SU-DHL-6 (cell line): ENCODE measurements at regions not wholly inside any gene's neighbourhood (a gene's known extent, or its start where the extent isn't known, plus 50 kb on each side); places are given as distances from the start of the nearest gene placed in this dataset.

Experiments used
- H2AFZ ChIP-seq: fragments of 200-600 bp; sonication (generic); 2 replicates; pipeline ENCODE4 v1.6.1; 2014; ENCODE audit warnings: low read depth, mild to moderate bottlenecking, moderate library complexity, mixed read lengths, antibody characterized with exemption, low read length; ENCODE audit not compliant: severe bottlenecking
- H3F3A ChIP-seq: fragments of 200-600 bp; shearing (Covaris generic); 2 replicates; pipeline ENCODE4 v1.6.0; 2016; ENCODE audit warnings: antibody characterized with exemption, mild to moderate bottlenecking; ENCODE audit not compliant: insufficient read depth
- H3K27ac ChIP-seq: fragments of 200-600 bp; sonication (generic); 2 replicates; pipeline ENCODE4 v1.5.1; 2016; ENCODE audit warnings: low read depth, mild to moderate bottlenecking, low read length, moderate library complexity, mixed read lengths
- H3K27me3 ChIP-seq: fragments of 200-600 bp; sonication (generic), shearing (Covaris generic); 2 replicates; pipeline ENCODE4 v1.6.0; 2014; ENCODE audit warnings: mild to moderate bottlenecking, low read length
- H3K36me3 ChIP-seq: fragments of 200-600 bp; sonication (generic); 2 replicates; pipeline ENCODE4 v1.6.1; 2014; ENCODE audit warnings: mild to moderate bottlenecking, low read length, mixed read lengths
- H3K4me2 ChIP-seq: fragments of 300-600, 200-600 bp; shearing (Covaris generic), sonication (generic); 2 replicates; pipeline ENCODE4 v1.6.0; 2014; ENCODE audit warnings: low read length, low read depth, mild to moderate bottlenecking; ENCODE audit not compliant: poor library complexity, severe bottlenecking
- H3K4me3 ChIP-seq: fragments of 200-600 bp; sonication (generic); 2 replicates; pipeline ENCODE4 v1.5.1; 2014; ENCODE audit warnings: antibody characterized with exemption, low read length, mild to moderate bottlenecking, mixed read lengths; ENCODE audit not compliant: insufficient read depth, poor library complexity, severe bottlenecking
- H3K79me2 ChIP-seq: fragments of 200-600 bp; sonication (generic); 2 replicates; pipeline ENCODE4 v1.6.1; 2014; ENCODE audit warnings: mild to moderate bottlenecking, low read length, moderate library complexity; ENCODE audit not compliant: insufficient read depth
- H3K9ac ChIP-seq: fragments of 200-600 bp; sonication (generic); 2 replicates; pipeline ENCODE4 v1.7.0; 2014; ENCODE audit warnings: mild to moderate bottlenecking, low read length
- H3K9me2 ChIP-seq: fragments of 200-600 bp; sonication (generic); replicated peaks from 2 replicates; pipeline ENCODE4 v1.6.1; 2014; ENCODE audit warnings: low read length; ENCODE audit not compliant: insufficient read depth
- H3K9me3 ChIP-seq: fragments of 200-600 bp; sonication (generic); 2 replicates; pipeline ENCODE4 v1.6.1; 2014; ENCODE audit warnings: low read length, mixed read lengths; ENCODE audit not compliant: insufficient read depth
- H4K20me1 ChIP-seq: fragments of 200-600 bp; sonication (generic); 2 replicates; pipeline ENCODE4 v1.6.1; 2014; ENCODE audit warnings: low read depth, mild to moderate bottlenecking, antibody characterized with exemption, low read length, moderate library complexity, mixed read lengths
- EZH2phosphoT487 ChIP-seq: fragments of 200-600 bp; sonication (generic), shearing (Covaris generic); conservative IDR thresholded peaks from 2 replicates; pipeline ENCODE4 v1.6.1; 2018; ENCODE audit warnings: mild to moderate bottlenecking, antibody characterized with exemption, low read length, moderate library complexity, mixed read lengths
- TF ChIP-seq, protein P1 (sequence below): fragments of 200-600 bp; sonication (generic); IDR thresholded peaks from one replicate; pipeline ENCODE4 v1.5.1; 2017; ENCODE audit warnings: antibody characterized with exemption, mild to moderate bottlenecking, low read length, moderate library complexity; ENCODE audit not compliant: insufficient read depth, poor library complexity, severe bottlenecking

- Histone ChIP-seq H3K9me3 (no peaks in the 10 kb centered on the region), H3K9me2 (no peaks in the 10 kb centered on the region), H3K27ac (no peak overlapping the region), H3K4me2 (no peak overlapping the region), H3F3A (no peaks in the 10 kb centered on the region), H3K9ac (no peak overlapping the region), H2AFZ (no peak overlapping the region), H3K4me3 (no peak overlapping the region), H3K27me3 (no peaks in the 10 kb centered on the region), H4K20me1 (no peaks in the 10 kb centered on the region), H3K79me2 (no peaks in the 10 kb centered on the region), H3K36me3 (no peaks in the 10 kb centered on the region)
- TF ChIP-seq, protein P1, sequence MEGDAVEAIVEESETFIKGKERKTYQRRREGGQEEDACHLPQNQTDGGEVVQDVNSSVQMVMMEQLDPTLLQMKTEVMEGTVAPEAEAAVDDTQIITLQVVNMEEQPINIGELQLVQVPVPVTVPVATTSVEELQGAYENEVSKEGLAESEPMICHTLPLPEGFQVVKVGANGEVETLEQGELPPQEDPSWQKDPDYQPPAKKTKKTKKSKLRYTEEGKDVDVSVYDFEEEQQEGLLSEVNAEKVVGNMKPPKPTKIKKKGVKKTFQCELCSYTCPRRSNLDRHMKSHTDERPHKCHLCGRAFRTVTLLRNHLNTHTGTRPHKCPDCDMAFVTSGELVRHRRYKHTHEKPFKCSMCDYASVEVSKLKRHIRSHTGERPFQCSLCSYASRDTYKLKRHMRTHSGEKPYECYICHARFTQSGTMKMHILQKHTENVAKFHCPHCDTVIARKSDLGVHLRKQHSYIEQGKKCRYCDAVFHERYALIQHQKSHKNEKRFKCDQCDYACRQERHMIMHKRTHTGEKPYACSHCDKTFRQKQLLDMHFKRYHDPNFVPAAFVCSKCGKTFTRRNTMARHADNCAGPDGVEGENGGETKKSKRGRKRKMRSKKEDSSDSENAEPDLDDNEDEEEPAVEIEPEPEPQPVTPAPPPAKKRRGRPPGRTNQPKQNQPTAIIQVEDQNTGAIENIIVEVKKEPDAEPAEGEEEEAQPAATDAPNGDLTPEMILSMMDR: no peak
- no peak for TF ChIP-seq EZH2phosphoT487
These were observed 1222.4 kb upstream of the AGA start for GRCh38 chr4:178664621-178665020.

DNA sequence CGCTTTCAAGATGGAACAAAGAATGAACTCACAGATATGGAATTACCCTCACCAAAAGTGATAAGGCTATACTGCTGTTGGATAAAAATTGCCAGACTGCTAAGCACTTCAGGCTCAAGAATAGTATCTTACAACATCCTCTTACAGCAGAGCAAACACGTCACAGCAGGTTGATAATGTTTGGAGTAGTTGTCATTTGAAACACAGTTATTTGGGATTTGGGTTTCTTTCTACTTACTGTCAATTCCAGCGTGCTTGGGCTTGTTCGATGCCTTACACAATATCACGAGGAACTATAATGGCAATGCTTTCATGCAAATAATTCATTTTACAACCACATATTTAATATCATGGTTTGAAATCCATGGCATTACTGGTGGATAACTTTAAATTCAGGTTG is 1223.7 kb upstream of the AGA start:
- no peaks in the 10 kb centered on the region for H3K9me3 ChIP-seq
- no peaks in the 10 kb centered on the region for H4K20me1 ChIP-seq
- no peak overlapping the region for H3K27ac ChIP-seq
- no peaks in the 10 kb centered on the region for H3K27me3 ChIP-seq
- no peaks in the 10 kb centered on the region for H3F3A ChIP-seq
- no peaks in the 10 kb centered on the region for H3K79me2 ChIP-seq
- H3K9me2 ChIP-seq: no peaks in the 10 kb centered on the region
- no peak overlapping the region for H3K4me3 ChIP-seq
- no peak overlapping the region for H3K9ac ChIP-seq
- TF ChIP-seq EZH2phosphoT487: no peak
- TF ChIP-seq, protein P1: no peak
- H3K4me2 ChIP-seq: no peak overlapping the region
- no peak overlapping the region for H2AFZ ChIP-seq
- H3K36me3 ChIP-seq: no peaks in the 10 kb centered on the region

DNA sequence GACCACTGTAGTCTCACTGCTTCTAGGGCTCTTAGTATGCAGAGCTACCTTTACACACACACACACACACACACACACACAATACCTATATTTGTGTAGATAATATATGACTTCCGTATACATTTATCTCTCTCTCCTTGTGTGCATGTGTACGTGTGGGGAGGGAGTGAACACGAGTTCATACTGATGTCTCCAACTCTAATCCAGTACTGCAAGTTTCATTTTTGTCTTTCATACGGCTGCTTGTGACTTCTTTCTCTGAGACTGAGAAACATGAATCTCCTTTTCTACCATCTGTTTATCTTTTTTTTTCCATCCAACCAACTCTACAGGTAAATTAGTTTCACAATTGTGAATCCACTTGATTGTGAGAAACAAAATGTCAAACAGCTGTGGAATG is 1229.5 kb upstream of the AGA start:
- Histone ChIP-seq H3F3A (no peaks in the 10 kb centered on the region), H3K9me3 (no peaks in the 10 kb centered on the region), H3K27me3 (no peaks in the 10 kb centered on the region), H3K4me3 (no peak overlapping the region), H2AFZ (no peak overlapping the region), H4K20me1 (no peaks in the 10 kb centered on the region), H3K9ac (no peak overlapping the region), H3K79me2 (no peaks in the 10 kb centered on the region), H3K27ac (no peak overlapping the region), H3K4me2 (no peak overlapping the region), H3K36me3 (no peaks in the 10 kb centered on the region), H3K9me2 (no peaks in the 10 kb centered on the region)
- TF ChIP-seq EZH2phosphoT487: no peak
- TF ChIP-seq, protein P1: no peak

DNA sequence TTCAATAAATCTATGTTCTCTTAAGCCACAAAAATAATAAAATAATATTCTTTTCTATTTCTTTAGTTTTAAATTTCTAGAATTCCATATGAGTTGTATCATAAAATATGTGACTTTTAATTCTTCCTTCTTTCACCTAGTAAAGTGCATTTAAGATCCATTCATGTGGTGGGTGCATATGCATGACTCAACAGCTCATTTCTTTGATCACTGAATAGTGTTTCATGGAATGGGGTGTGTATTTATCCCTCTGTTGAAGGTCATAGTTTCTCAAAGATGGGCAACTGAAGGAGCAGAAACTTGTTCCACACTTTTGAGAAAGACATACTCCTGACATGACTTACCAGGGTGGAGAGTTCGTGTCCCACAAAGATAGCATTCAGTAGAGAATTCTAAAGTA is 1230.3 kb upstream of the AGA start:
- Histone ChIP-seq H3K4me3 (no peak overlapping the region), H3F3A (no peaks in the 10 kb centered on the region), H3K79me2 (no peaks in the 10 kb centered on the region), H3K9me2 (no peaks in the 10 kb centered on the region), H2AFZ (no peak overlapping the region), H3K36me3 (no peaks in the 10 kb centered on the region), H3K9ac (no peak overlapping the region), H3K27ac (no peak overlapping the region), H3K4me2 (no peak overlapping the region), H3K9me3 (no peaks in the 10 kb centered on the region), H3K27me3 (no peaks in the 10 kb centered on the region), H4K20me1 (no peaks in the 10 kb centered on the region)
- TF ChIP-seq, protein P1: no peak
- TF ChIP-seq EZH2phosphoT487: no peak
